Endothelial cell (in vitro differentiated cells): ENCODE measurements at regions not wholly inside any gene's neighbourhood (a gene's known extent, or its start where the extent isn't known, plus 50 kb on each side); places are given as distances from the start of the nearest gene placed in this dataset.

Experiments used
- DNase-seq: peaks from one replicate; pipeline ENCODE4 v3.0.0; 2021; ENCODE audit warnings: low spot score
- H3K27ac Mint-ChIP-seq: one replicate; pipeline ENCODE4 v1.8.0; 2021; ENCODE audit warnings: mixed read lengths, inconsistent platforms; ENCODE audit not compliant: unreplicated experiment
- H3K27me3 Mint-ChIP-seq: one replicate; pipeline ENCODE4 v1.8.0; 2021; ENCODE audit warnings: mild to moderate bottlenecking, moderate library complexity, mixed read lengths, inconsistent platforms; ENCODE audit not compliant: unreplicated experiment
- H3K36me3 Mint-ChIP-seq: one replicate; pipeline ENCODE4 v1.8.0; 2021; ENCODE audit warnings: mild to moderate bottlenecking, low read depth, mixed read lengths, inconsistent platforms; ENCODE audit not compliant: unreplicated experiment
- H3K4me1 Mint-ChIP-seq: one replicate; pipeline ENCODE4 v1.8.0; 2021; ENCODE audit warnings: mild to moderate bottlenecking, mixed read lengths, inconsistent platforms; ENCODE audit not compliant: unreplicated experiment
- H3K4me3 Mint-ChIP-seq: one replicate; pipeline ENCODE4 v1.8.0; 2021; ENCODE audit warnings: mild to moderate bottlenecking, mixed read lengths, inconsistent platforms; ENCODE audit not compliant: unreplicated experiment
- H3K9me3 Mint-ChIP-seq: one replicate; pipeline ENCODE4 v1.8.0; 2021; ENCODE audit warnings: mixed read lengths, inconsistent platforms; ENCODE audit not compliant: unreplicated experiment
- TF ChIP-seq, protein P1 (sequence below): fragments of 200-600 bp; sonication (generic); IDR thresholded peaks from one replicate; pipeline ENCODE4 v1.5.0; 2021; ENCODE audit warnings: antibody characterized with exemption; ENCODE audit not compliant: unreplicated experiment

DNA sequence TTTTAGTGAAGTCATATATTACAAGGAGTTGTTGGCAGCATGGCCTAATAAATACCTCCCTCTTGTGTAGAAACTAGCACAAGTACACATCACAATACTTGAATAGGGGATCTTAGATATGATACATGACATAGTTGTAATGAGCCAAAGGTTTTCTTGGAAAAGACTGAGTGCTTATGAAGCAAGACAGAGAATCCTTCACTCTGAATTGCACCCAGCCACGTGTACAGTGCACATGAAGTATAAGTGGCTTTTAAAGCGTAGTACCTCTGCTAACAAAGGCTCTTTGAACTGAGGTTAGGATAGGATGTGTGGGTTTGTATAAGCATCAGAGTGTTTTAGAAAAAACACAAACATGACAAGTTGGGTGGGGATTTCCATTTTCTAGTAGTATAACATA lies 145.5 kb upstream of the STMND1 start:
- Mint-ChIP-seq H3K4me1 (peaks cover 6% of the 10 kb centered on the region), H3K4me3 (no peak overlapping the region), H3K9me3 (no peaks in the 10 kb centered on the region), H3K36me3 (no peaks in the 10 kb centered on the region), H3K27me3 (no peaks in the 10 kb centered on the region), H3K27ac (no peak overlapping the region)
- TF ChIP-seq, protein P1, sequence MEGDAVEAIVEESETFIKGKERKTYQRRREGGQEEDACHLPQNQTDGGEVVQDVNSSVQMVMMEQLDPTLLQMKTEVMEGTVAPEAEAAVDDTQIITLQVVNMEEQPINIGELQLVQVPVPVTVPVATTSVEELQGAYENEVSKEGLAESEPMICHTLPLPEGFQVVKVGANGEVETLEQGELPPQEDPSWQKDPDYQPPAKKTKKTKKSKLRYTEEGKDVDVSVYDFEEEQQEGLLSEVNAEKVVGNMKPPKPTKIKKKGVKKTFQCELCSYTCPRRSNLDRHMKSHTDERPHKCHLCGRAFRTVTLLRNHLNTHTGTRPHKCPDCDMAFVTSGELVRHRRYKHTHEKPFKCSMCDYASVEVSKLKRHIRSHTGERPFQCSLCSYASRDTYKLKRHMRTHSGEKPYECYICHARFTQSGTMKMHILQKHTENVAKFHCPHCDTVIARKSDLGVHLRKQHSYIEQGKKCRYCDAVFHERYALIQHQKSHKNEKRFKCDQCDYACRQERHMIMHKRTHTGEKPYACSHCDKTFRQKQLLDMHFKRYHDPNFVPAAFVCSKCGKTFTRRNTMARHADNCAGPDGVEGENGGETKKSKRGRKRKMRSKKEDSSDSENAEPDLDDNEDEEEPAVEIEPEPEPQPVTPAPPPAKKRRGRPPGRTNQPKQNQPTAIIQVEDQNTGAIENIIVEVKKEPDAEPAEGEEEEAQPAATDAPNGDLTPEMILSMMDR: no peak
- DNase-seq: no peak

DNA sequence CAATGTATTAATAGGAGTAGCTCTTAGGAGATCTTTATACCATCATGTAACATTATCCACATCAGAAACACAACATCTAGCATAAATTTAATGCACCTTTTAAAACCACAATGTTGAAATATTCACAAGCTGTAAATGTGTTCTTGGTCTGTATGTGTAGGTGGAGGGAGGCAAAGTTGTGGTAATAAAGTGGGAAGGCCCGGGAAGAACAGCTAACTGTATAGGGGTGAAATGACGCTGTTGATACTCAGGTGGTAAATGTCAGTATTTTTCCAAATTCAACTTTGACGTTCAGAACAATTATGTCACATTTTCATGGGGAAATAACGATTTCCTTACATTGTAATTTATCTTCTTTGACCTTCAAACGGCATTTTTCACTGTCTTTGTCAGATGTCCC lies 146.0 kb upstream of the STMND1 start:
- Mint-ChIP-seq H3K9me3 (no peaks in the 10 kb centered on the region), H3K36me3 (no peaks in the 10 kb centered on the region), H3K27me3 (no peaks in the 10 kb centered on the region), H3K4me3 (no peak overlapping the region), H3K27ac (no peak overlapping the region), H3K4me1 (peaks cover 6% of the 10 kb centered on the region)
- DNase-seq: no peak
- TF ChIP-seq, protein P1: no peak

DNA sequence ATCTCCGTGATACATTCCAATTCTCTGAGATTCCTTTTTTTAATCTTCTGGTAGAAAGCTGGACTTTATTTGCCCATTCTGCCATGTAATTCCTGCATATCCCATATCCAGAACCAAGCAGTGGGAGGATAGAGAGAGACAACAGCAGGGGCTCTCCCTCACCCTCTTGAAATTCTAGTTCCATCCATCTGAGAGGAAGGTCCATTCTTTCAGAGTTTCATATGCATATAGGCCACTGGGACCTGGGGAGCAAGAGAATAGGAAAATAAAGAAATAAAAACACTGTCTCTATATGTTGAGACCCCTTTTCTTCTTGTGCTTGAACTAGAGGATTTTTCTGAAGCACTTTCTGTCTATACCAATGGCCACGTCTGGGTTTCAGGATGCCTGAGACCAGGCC lies 147.9 kb upstream of the STMND1 start:
- no peaks in the 10 kb centered on the region for H3K9me3 Mint-ChIP-seq
- no peaks in the 10 kb centered on the region for H3K27me3 Mint-ChIP-seq
- DNase-seq: no peak
- H3K36me3 Mint-ChIP-seq: no peaks in the 10 kb centered on the region
- TF ChIP-seq, protein P1: no peak
- H3K4me1 Mint-ChIP-seq: peaks cover 6% of the 10 kb centered on the region
- H3K27ac Mint-ChIP-seq: no peak overlapping the region
- no peak overlapping the region for H3K4me3 Mint-ChIP-seq

DNA sequence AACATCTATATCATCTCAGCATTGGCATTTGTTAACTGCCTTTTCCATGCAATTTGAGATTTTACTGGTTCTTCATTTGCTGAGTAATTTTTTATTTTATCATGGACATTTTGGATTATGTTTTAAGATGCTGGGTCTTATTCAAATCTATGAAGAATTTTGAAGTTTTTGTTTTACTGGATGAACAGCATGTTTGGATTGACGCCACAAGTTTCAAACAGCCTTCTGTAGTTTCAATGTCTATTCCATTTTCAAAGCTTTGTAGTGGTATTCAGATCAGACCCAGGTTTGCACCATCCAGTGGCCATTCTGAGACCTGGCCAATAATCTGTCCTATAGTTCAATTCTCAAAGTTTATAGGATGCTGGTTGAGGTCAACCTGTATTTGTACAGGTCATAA lies 148.4 kb upstream of the STMND1 start:
- H3K4me1 Mint-ChIP-seq: peaks cover 6% of the 10 kb centered on the region
- no peaks in the 10 kb centered on the region for H3K27me3 Mint-ChIP-seq
- H3K27ac Mint-ChIP-seq: no peak overlapping the region
- DNase-seq: no peak
- H3K4me3 Mint-ChIP-seq: no peak overlapping the region
- no peaks in the 10 kb centered on the region for H3K9me3 Mint-ChIP-seq
- TF ChIP-seq, protein P1: no peak
- H3K36me3 Mint-ChIP-seq: no peaks in the 10 kb centered on the region

DNA sequence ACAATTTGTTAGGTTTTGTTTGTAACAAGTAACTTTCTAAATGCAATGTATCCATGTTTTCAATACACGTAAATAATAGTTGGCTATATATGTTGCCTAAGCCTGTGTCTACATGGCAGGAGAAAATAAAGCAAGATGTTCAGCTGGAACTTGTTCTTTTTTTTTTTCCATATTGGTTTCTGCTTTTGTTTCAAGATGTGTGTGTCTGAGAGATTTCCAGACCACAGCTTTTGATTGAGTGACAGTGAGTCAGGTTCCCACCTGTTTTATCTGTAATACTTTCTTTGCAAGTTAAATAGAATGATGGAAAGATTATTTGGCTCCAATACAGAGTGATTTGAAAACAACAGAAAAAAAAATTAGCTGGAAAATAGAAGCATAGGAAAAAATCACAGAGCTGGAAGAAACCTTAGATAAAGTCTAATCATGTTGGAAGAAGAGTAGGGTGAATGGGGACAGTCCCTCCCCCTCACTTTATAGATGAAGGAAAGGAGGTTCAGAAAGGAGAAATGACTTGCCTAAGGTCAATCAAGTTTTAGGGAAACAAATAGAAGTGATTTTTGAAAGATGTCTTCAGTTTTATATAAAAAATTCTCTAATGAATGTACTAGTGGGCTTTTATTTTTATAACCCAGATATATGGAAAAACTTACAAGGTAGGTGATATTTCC lies 150.9 kb upstream of the STMND1 start:
- TF ChIP-seq, protein P1: no peak
- no peak for DNase-seq
- H3K9me3 Mint-ChIP-seq: no peaks in the 10 kb centered on the region
- peaks cover 2% of the 10 kb centered on the region for H3K27me3 Mint-ChIP-seq
- no peak overlapping the region for H3K4me3 Mint-ChIP-seq
- peaks cover 22% of the 10 kb centered on the region for H3K4me1 Mint-ChIP-seq
- H3K36me3 Mint-ChIP-seq: no peaks in the 10 kb centered on the region
- H3K27ac Mint-ChIP-seq: no peak overlapping the region
